ENCODE measurements at regions not wholly inside any gene's neighbourhood (a gene's known extent, or its start where the extent isn't known, plus 50 kb on each side); places are given as distances from the start of the nearest gene placed in this dataset.

DNA sequence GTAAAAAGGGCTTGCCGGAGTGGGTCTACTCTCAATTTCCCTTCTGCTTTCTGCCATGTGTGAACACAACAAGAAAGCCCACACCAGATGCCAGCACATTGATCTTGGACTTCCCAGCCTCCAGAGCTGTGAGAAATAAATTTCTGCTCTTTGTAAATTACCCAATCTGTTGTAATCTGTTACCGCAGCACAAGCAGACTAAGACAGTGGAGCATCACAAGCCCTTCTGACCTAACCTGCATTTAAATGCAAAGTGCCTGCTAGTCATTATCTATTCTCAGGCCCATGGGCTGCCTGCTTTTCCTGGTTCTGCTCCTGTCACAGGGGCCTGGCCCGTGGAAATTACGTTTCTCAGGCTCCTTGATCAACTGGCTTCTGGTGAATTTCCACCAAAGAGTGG lies 199.3 kb upstream of the AUTS2 start:
- Mint-ChIP-seq H3K27ac (no peak overlapping the region), H3K9me3 (no peaks in the 10 kb centered on the region), H3K36me3 (no peaks in the 10 kb centered on the region), H3K4me1 (ENCODE audit: unreplicated experiment) (no peaks in the 10 kb centered on the region), H3K27me3 (peaks cover 7% of the 10 kb centered on the region), H3K4me3 (no peak overlapping the region)
- DNase-seq (ENCODE audit: extremely low spot score, unreplicated experiment) = no peak
- TF ChIP-seq, protein P1, sequence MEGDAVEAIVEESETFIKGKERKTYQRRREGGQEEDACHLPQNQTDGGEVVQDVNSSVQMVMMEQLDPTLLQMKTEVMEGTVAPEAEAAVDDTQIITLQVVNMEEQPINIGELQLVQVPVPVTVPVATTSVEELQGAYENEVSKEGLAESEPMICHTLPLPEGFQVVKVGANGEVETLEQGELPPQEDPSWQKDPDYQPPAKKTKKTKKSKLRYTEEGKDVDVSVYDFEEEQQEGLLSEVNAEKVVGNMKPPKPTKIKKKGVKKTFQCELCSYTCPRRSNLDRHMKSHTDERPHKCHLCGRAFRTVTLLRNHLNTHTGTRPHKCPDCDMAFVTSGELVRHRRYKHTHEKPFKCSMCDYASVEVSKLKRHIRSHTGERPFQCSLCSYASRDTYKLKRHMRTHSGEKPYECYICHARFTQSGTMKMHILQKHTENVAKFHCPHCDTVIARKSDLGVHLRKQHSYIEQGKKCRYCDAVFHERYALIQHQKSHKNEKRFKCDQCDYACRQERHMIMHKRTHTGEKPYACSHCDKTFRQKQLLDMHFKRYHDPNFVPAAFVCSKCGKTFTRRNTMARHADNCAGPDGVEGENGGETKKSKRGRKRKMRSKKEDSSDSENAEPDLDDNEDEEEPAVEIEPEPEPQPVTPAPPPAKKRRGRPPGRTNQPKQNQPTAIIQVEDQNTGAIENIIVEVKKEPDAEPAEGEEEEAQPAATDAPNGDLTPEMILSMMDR (conservative IDR thresholded peaks at IDR 0.05) = no peak

DNA sequence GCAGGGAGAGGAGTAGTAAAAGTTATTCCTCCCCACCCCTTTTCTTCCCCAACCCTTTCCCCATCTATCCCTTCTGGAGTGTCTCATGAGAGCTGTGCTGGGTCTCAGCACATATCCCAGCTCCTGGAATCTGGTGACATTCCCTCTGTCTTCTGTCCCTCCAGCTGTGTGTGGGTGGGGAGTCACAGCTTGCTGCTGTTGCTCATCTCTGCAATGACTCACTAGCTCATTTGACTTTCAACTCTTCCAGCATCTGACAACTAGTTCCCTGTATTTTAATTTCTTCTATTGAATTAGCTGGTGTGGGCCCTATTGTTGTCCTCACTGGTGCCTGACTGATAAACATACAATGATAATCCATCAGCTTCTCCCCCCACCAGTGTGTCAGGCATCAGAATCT lies 198.9 kb upstream of the AUTS2 start:
- Mint-ChIP-seq H3K36me3 (no peaks in the 10 kb centered on the region), H3K4me1 (ENCODE audit: unreplicated experiment) (no peaks in the 10 kb centered on the region), H3K9me3 (no peaks in the 10 kb centered on the region), H3K27me3 (peaks cover 7% of the 10 kb centered on the region), H3K27ac (no peak overlapping the region), H3K4me3 (no peak overlapping the region)
- TF ChIP-seq, protein P1 (conservative IDR thresholded peaks at IDR 0.05) = no peak
- no peak for DNase-seq (ENCODE audit: extremely low spot score, unreplicated experiment)

DNA sequence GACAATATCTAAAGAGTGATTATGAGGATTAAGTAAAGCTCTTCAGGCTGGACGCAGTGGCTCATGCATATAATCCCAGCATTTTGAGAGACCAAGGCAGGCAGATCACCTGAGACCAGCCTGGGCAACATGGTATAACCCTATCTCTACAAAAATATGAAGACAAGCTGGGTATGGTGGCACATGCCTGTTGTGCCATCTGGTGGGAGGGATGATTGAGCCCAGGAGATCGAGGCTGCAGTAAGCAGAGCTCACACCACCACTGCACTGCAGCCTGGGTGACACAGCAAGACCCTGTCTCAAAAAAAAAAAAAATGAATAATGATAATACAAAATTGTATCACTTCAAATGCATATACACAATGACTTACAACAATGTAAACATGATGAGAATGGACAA lies 195.6 kb upstream of the AUTS2 start:
- Mint-ChIP-seq H3K4me1 (ENCODE audit: unreplicated experiment) (no peaks in the 10 kb centered on the region), H3K4me3 (no peak overlapping the region), H3K27me3 (peaks cover 4% of the 10 kb centered on the region), H3K9me3 (no peaks in the 10 kb centered on the region), H3K36me3 (no peaks in the 10 kb centered on the region), H3K27ac (no peak overlapping the region)
- TF ChIP-seq, protein P1 (conservative IDR thresholded peaks at IDR 0.05) = no peak
- DNase-seq (ENCODE audit: extremely low spot score, unreplicated experiment) = no peak

DNA sequence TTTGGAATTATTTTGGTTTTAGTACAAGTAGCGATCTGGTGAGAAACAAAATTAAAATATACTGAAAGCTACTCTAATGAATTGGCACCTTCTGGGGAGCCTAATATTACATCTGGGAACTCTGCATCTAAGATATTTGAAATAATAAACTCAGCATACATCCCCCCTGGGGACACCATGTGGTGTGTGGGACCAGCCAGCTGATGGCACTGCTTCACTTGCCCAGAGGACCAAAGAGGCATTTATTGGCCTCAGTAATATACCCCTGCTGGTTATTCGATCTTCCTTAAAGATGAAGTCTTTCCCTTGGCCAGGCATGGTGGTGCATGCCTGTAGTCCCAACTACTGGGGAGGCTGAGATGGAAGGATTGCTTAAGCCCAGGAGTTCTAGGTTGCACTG lies 195.1 kb upstream of the AUTS2 start:
- peaks cover 4% of the 10 kb centered on the region for H3K27me3 Mint-ChIP-seq
- DNase-seq (ENCODE audit: extremely low spot score, unreplicated experiment) = no peak
- TF ChIP-seq, protein P1 (conservative IDR thresholded peaks at IDR 0.05) = peak; percentile 28
- H3K9me3 Mint-ChIP-seq = no peaks in the 10 kb centered on the region
- no peak overlapping the region for H3K27ac Mint-ChIP-seq
- no peaks in the 10 kb centered on the region for H3K4me1 Mint-ChIP-seq (ENCODE audit: unreplicated experiment)
- H3K36me3 Mint-ChIP-seq = no peaks in the 10 kb centered on the region
- no peak overlapping the region for H3K4me3 Mint-ChIP-seq

DNA sequence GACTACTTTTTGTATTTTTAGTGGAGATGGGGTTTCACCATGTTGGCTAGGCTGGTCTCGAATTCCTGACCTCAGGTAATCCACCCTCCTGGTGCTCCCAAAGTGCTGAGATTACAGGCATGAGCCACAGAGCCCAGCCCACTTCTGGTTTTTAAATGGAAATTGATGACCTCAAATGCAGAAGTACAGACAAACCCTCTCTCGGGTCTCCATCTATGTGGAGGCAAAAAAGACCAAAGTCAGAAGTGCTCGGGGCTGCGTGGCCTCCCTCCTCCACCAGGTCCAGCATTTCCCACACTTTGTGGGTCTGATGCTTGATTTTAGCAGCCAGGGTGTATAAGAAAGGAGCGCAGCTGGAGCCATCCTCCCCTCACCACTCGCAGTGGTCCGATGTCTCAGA lies 187.3 kb upstream of the AUTS2 start:
- H3K4me3 Mint-ChIP-seq = no peak overlapping the region
- H3K27ac Mint-ChIP-seq = no peak overlapping the region
- DNase-seq (ENCODE audit: extremely low spot score, unreplicated experiment) = no peak
- peaks cover 5% of the 10 kb centered on the region for H3K9me3 Mint-ChIP-seq
- H3K36me3 Mint-ChIP-seq = no peaks in the 10 kb centered on the region
- H3K4me1 Mint-ChIP-seq (ENCODE audit: unreplicated experiment) = no peaks in the 10 kb centered on the region
- TF ChIP-seq, protein P1 (conservative IDR thresholded peaks at IDR 0.05) = no peak
- H3K27me3 Mint-ChIP-seq = peaks cover 7% of the 10 kb centered on the region

DNA sequence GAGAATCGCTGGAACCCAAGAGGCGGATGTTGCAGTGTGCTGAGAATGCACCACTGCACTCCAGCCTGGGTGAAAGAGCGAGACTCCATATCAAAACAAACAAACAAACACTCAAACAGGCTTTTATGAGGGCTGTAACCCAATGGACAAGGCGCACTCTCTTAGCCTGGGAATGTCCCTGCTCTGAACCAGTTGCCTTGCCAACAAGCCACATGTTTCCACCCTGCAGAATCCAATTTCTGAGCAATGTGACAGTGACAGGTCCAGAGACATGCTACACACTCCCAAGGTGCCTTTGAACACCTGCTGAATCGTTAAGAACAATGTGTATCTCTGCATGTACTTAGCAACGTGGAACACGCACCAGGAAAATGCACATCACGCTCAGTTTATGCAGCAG lies 186.8 kb upstream of the AUTS2 start:
- Mint-ChIP-seq H3K36me3 (no peaks in the 10 kb centered on the region), H3K4me1 (ENCODE audit: unreplicated experiment) (no peaks in the 10 kb centered on the region), H3K4me3 (no peak overlapping the region), H3K9me3 (peaks cover 5% of the 10 kb centered on the region), H3K27me3 (peaks cover 7% of the 10 kb centered on the region), H3K27ac (no peak overlapping the region)
- DNase-seq (ENCODE audit: extremely low spot score, unreplicated experiment) = no peak
- TF ChIP-seq, protein P1 (conservative IDR thresholded peaks at IDR 0.05) = no peak

All from type B pancreatic cell (in vitro differentiated cells).